ENCODE measurements at regions not wholly inside any gene's neighbourhood (a gene's known extent, or its start where the extent isn't known, plus 50 kb on each side); places are given as distances from the start of the nearest gene placed in this dataset.

GRCh38 chr5:173534664-173535063 lies 81.8 kb downstream of the BOD1 start:
- no peak overlapping the region for H3K27ac Mint-ChIP-seq
- ATAC-seq (no peak), DNase-seq (no peak)
- CTCF ChIA-PET: no interaction called here
- TF ChIP-seq CTCF (IDR thresholded peaks at IDR 0.05): no peak
- H3K4me1 Mint-ChIP-seq (ENCODE audit: low read depth): no peaks in the 10 kb centered on the region
- no peak overlapping the region for H3K4me3 Mint-ChIP-seq
- H3K27me3 Mint-ChIP-seq: peaks cover 5% of the 10 kb centered on the region
- no peaks in the 10 kb centered on the region for H3K9me3 Mint-ChIP-seq
- POLR2A ChIA-PET: no interaction called here
- H3K36me3 Mint-ChIP-seq (ENCODE audit: low read depth): no peaks in the 10 kb centered on the region
- intact Hi-C loops (cut with micrococcal nuclease): no loop called here

GRCh38 chr5:173534031-173534430 lies 82.4 kb downstream of the BOD1 start:
- no peak overlapping the region for H3K27ac Mint-ChIP-seq
- ATAC-seq (no peak), DNase-seq (no peak)
- intact Hi-C loops (cut with micrococcal nuclease): no loop called here
- no peaks in the 10 kb centered on the region for H3K4me1 Mint-ChIP-seq (ENCODE audit: low read depth)
- H3K27me3 Mint-ChIP-seq: peaks cover 5% of the 10 kb centered on the region
- no peak overlapping the region for H3K4me3 Mint-ChIP-seq
- no peaks in the 10 kb centered on the region for H3K9me3 Mint-ChIP-seq
- H3K36me3 Mint-ChIP-seq (ENCODE audit: low read depth): no peaks in the 10 kb centered on the region
- TF ChIP-seq CTCF (IDR thresholded peaks at IDR 0.05): no peak
- CTCF ChIA-PET: interaction anchor here (1.1 kb wide), 1 partner anchor 12 kb away, joined by 4 read pairs; no protein-coding TSS in a partner anchor
- POLR2A ChIA-PET: no interaction called here

- Mint-ChIP-seq H3K9me3 (no peaks in the 10 kb centered on the region), H3K4me3 (no peak overlapping the region), H3K36me3 (ENCODE audit: low read depth) (no peaks in the 10 kb centered on the region), H3K27ac (no peak overlapping the region), H3K27me3 (peaks cover 5% of the 10 kb centered on the region), H3K4me1 (ENCODE audit: low read depth) (no peaks in the 10 kb centered on the region)
- DNase-seq (no peak), ATAC-seq (no peak)
- intact Hi-C loops (cut with micrococcal nuclease): no loop called here
- ChIA-PET POLR2A (no interaction called here), CTCF (no interaction called here)
- no peak for TF ChIP-seq CTCF (IDR thresholded peaks at IDR 0.05)
Measured at GRCh38 chr5:173532689-173533250, 83.7 kb downstream of the BOD1 start.

GRCh38 chr5:173531863-173532262 lies 84.6 kb downstream of the BOD1 start:
- intact Hi-C loops (cut with micrococcal nuclease): no loop called here
- DNase-seq: no peak
- no peaks in the 10 kb centered on the region for H3K9me3 Mint-ChIP-seq
- H3K4me3 Mint-ChIP-seq: no peak overlapping the region
- peaks cover 3% of the 10 kb centered on the region for H3K27me3 Mint-ChIP-seq
- TF ChIP-seq CTCF (IDR thresholded peaks at IDR 0.05): no peak
- POLR2A ChIA-PET: no interaction called here
- H3K4me1 Mint-ChIP-seq (ENCODE audit: low read depth): no peaks in the 10 kb centered on the region
- no peak overlapping the region for H3K27ac Mint-ChIP-seq
- CTCF ChIA-PET: interaction anchor here (1.2 kb wide), 1 partner anchor 19 kb away, joined by 3 read pairs; no protein-coding TSS in a partner anchor
- no peak for ATAC-seq
- no peaks in the 10 kb centered on the region for H3K36me3 Mint-ChIP-seq (ENCODE audit: low read depth)

- intact Hi-C loops (cut with micrococcal nuclease): no loop called here
- H3K27me3 Mint-ChIP-seq: no peaks in the 10 kb centered on the region
- ChIA-PET POLR2A (no interaction called here), CTCF (interaction anchor here (1.2 to 1.3 kb wide), 2 partner anchors 18 to 43 kb away, joined by 3 to 5 read pairs; no protein-coding TSS in a partner anchor)
- TF ChIP-seq CTCF (IDR thresholded peaks at IDR 0.05): no peak
- no peaks in the 10 kb centered on the region for H3K9me3 Mint-ChIP-seq
- H3K27ac Mint-ChIP-seq: no peak overlapping the region
- ATAC-seq (no peak), DNase-seq (no peak)
- no peaks in the 10 kb centered on the region for H3K4me1 Mint-ChIP-seq (ENCODE audit: low read depth)
- H3K36me3 Mint-ChIP-seq (ENCODE audit: low read depth): no peaks in the 10 kb centered on the region
- no peak overlapping the region for H3K4me3 Mint-ChIP-seq
Measured at GRCh38 chr5:173530547-173530946, 85.9 kb downstream of the BOD1 start.
